ENCODE measurements at regions not wholly inside any gene's neighbourhood (a gene's known extent, or its start where the extent isn't known, plus 50 kb on each side); places are given as distances from the start of the nearest gene placed in this dataset.

GRCh38 chr7:25918731-25919130 is 233.3 kb upstream of the NFE2L3 start:
- ATAC-seq (ENCODE audit: low read depth) (no peak), DNase-seq (no peak)
- POLR2A ChIA-PET = no interaction called here
- H3K4me1 Mint-ChIP-seq = no peaks in the 10 kb centered on the region
- no peaks in the 10 kb centered on the region for H3K4me1 ChIP-seq (ENCODE audit: control insufficient read depth in 2 of 2, insufficient read depth in 2 of 2, low read length in 2 of 2)
- peaks cover 0 to 21% (median 9%) of the 10 kb centered on the region in 4 experiments for H3K27me3 ChIP-seq (replicated peaks in 1 of 4; ENCODE audit: control extremely low read depth in 1 of 4, control insufficient read depth in 3 of 4, insufficient read depth in 4 of 4, low read length in 3 of 4)
- H3K9me3 Mint-ChIP-seq (ENCODE audit: insufficient read depth) = peaks cover 4% of the 10 kb centered on the region
- no peak overlapping the region for H3K4me3 ChIP-seq (ENCODE audit: control extremely low read depth in 1 of 5, extremely low read depth in 1 of 5, insufficient read depth in 1 of 5, low read depth in 2 of 5, low read length in 4 of 5)
- no peaks in the 10 kb centered on the region for H4K20me1 ChIP-seq (ENCODE audit: control insufficient read depth, insufficient read depth, low read length, poor library complexity, severe bottlenecking)
- H3K27me3 Mint-ChIP-seq = peaks cover 34% of the 10 kb centered on the region
- H3K4me3 Mint-ChIP-seq = no peak overlapping the region
- CTCF ChIA-PET = no interaction called here
- H3K27ac ChIP-seq (ENCODE audit: low read length in 2 of 2) = no peak overlapping the region
- no peak overlapping the region for H3K9ac ChIP-seq (ENCODE audit: low read length)
- H3K4me2 ChIP-seq (replicated peaks; ENCODE audit: low read depth, low read length, poor library complexity, severe bottlenecking) = no peak overlapping the region
- intact Hi-C loops (cut with micrococcal nuclease) = no loop called here
- peaks cover 0 to 9% (median 9%) of the 10 kb centered on the region in 3 donors for H3K9me3 ChIP-seq (ENCODE audit: control extremely low read depth in 1 of 3, control insufficient read depth in 2 of 3, insufficient read depth in 1 of 3, low read length in 2 of 3)
- no peaks in the 10 kb centered on the region for H3K36me3 ChIP-seq (replicated peaks in 1 of 2; ENCODE audit: control extremely low read depth in 1 of 2, control insufficient read depth in 1 of 2, extremely low read depth in 1 of 2, insufficient read depth in 2 of 2, low read length in 1 of 2)
- no peak overlapping the region for H3K27ac Mint-ChIP-seq
- no peaks in the 10 kb centered on the region for H3K79me2 ChIP-seq (ENCODE audit: control insufficient read depth, insufficient read depth, low read length)
- H2AFZ ChIP-seq (ENCODE audit: insufficient read depth, low read depth, low read length, poor library complexity, severe bottlenecking) = no peak overlapping the region
- WGBS (ENCODE audit: insufficient coverage) = no CpG with 5 or more reads among the region's 1 CpG
- TF ChIP-seq EZH2 (IDR thresholded peaks at IDR 0.05; ENCODE audit: borderline replicate concordance, insufficient read depth, low read depth, low read length, poor library complexity, severe bottlenecking) (no peak), CTCF (IDR thresholded peaks at IDR 0.05) (no peak)

DNA sequence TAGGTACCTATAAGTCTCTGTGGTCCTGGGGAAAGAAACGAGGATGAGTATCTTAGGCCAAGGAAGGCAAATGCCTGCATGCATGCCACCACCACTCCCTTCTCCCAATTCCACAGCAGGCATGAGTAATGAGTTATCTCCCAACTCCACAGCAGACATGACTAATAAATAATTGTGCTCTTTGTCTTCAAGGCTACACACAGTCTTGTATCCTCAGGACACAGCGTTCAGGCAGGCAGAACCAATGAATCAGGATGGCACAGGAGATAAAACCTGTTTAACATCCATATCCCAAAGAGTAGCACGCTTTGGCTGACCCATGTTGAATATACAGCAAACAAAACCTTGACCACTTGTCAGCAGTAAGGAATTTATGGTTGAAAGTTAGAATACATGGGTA is 229.7 kb upstream of the NFE2L3 start:
- H3K79me2 ChIP-seq (ENCODE audit: control insufficient read depth, insufficient read depth, low read length) = no peaks in the 10 kb centered on the region
- no peak overlapping the region for H2AFZ ChIP-seq (ENCODE audit: insufficient read depth, low read depth, low read length, poor library complexity, severe bottlenecking)
- H3K27me3 ChIP-seq (replicated peaks in 1 of 4; ENCODE audit: control extremely low read depth in 1 of 4, control insufficient read depth in 3 of 4, insufficient read depth in 4 of 4, low read length in 3 of 4) = peaks cover 0 to 16% (median 8%) of the 10 kb centered on the region in 4 experiments
- Mint-ChIP-seq H3K4me3 (no peak overlapping the region), H3K27me3 (peaks cover 24% of the 10 kb centered on the region), H3K27ac (no peak overlapping the region), H3K4me1 (no peaks in the 10 kb centered on the region), H3K9me3 (ENCODE audit: insufficient read depth) (peaks cover 4% of the 10 kb centered on the region)
- no peak overlapping the region for H3K4me3 ChIP-seq (ENCODE audit: control extremely low read depth in 1 of 5, extremely low read depth in 1 of 5, insufficient read depth in 1 of 5, low read depth in 2 of 5, low read length in 4 of 5)
- 100% methylated on average over 1 of the region's 3 CpGs for WGBS (ENCODE audit: insufficient coverage)
- ChIA-PET CTCF (no interaction called here), POLR2A (no interaction called here)
- no peaks in the 10 kb centered on the region for H3K4me1 ChIP-seq (ENCODE audit: control insufficient read depth in 2 of 2, insufficient read depth in 2 of 2, low read length in 2 of 2)
- intact Hi-C loops (cut with micrococcal nuclease) = no loop called here
- DNase-seq (no peak), ATAC-seq (ENCODE audit: low read depth) (no peak)
- H3K27ac ChIP-seq (ENCODE audit: low read length in 2 of 2) = no peak overlapping the region
- no peaks in the 10 kb centered on the region for H4K20me1 ChIP-seq (ENCODE audit: control insufficient read depth, insufficient read depth, low read length, poor library complexity, severe bottlenecking)
- peaks cover 0 to 9% (median 9%) of the 10 kb centered on the region in 3 donors for H3K9me3 ChIP-seq (ENCODE audit: control extremely low read depth in 1 of 3, control insufficient read depth in 2 of 3, insufficient read depth in 1 of 3, low read length in 2 of 3)
- H3K9ac ChIP-seq (ENCODE audit: low read length) = no peak overlapping the region
- TF ChIP-seq EZH2 (IDR thresholded peaks at IDR 0.05; ENCODE audit: borderline replicate concordance, insufficient read depth, low read depth, low read length, poor library complexity, severe bottlenecking) (no peak), CTCF (IDR thresholded peaks at IDR 0.05) (no peak)
- H3K4me2 ChIP-seq (replicated peaks; ENCODE audit: low read depth, low read length, poor library complexity, severe bottlenecking) = no peak overlapping the region
- no peaks in the 10 kb centered on the region for H3K36me3 ChIP-seq (replicated peaks in 1 of 2; ENCODE audit: control extremely low read depth in 1 of 2, control insufficient read depth in 1 of 2, extremely low read depth in 1 of 2, insufficient read depth in 2 of 2, low read length in 1 of 2)
